ENCODE measurements at regions not wholly inside any gene's neighbourhood (a gene's known extent, or its start where the extent isn't known, plus 50 kb on each side); places are given as distances from the start of the nearest gene placed in this dataset.

DNA sequence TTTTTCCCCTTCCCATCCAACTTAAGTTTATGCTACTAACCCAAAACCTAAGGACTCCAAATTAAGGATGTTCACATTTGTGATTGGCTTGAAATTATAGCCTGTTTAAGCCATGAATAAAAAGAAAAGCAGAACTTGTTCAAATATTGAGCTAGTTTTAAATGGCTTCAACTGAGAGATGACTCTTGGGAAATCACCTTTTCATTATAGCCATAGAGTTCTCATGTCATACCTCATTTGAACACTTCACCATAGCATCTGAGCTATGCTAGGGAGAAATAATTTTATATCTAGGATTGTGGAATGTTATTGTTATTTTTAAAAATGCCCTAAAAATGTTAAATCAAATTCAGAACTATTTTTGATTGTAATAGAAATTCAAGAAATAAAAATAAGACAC, 409.2 kb upstream of the RARB start:
- DNase-seq = no peak

DNA sequence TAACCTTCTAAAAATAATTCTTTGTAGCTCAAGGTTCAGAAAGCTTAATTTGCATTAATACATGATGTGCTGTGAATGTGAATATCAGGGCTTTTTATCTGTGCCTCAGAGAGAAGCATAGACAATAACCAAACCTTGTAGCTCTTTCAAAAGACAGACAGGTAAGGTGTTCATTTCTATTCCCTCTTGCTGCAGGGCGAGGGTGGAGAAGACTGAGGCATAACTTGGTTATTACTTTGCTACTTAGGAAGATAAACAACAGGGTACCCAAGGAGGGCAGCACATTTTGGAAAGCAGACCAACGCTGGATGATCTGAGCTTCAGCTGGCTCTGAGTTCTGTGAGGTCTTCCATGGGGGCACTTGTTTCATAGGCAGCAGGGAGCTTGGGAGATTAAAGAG, 408.6 kb upstream of the RARB start:
- DNase-seq = no peak

DNA sequence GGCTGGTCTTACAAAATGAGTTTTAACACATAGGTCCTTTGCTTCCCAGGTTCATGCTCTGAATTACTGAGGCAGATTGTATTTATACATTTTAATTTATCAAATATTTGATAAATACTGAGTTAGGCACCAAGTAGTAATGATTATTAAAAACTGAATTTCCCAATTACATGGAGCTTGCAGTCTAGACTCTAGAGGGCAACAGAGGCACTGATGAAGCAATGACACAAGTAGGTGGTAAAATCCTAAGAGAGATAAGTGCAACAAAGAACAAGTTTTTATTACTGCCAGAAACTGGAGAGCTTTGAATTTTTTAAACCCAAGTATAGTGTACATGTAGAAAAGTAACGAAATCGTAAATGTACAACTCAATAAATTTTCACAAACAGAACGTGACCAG, 406.2 kb upstream of the RARB start:
- DNase-seq = no peak

DNA sequence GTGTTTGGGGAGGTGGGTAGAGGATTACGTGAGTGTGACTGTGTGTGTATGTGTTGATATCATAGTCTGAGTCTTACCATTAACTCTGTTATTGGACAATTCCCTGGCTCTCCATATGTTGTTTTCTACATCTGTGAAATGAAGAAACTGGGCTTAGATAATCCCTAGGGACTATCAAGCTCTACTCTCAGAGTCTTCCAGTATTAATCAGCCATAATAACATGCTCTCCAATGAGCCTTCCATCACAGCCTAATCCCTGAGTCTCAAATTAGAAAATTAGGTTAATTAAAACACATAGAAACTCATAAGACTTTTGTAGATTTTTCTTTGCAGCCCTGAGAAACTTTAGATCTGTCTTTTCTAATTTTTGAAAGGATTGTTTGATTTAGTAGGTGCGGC, 404.2 kb upstream of the RARB start:
- no peak for DNase-seq

DNA sequence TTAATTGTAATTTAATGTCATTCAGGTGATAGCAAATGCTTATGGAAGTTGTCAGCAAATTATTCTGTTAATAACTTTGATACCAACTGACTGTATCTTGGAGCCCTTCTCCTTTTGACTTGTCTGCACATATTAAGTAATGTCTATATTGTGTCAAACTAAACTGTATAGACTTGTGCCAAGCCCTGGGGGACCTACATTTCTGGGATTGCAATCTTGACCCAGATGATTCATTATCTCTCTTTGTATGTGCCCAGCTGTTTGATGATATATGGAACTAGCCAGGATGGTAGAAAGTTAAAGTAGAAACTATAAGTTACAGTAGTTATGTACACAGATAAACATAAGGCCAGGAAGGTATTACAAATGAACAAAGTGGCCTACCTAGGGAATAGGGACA, 402.8 kb upstream of the RARB start:
- DNase-seq = no peak

DNA sequence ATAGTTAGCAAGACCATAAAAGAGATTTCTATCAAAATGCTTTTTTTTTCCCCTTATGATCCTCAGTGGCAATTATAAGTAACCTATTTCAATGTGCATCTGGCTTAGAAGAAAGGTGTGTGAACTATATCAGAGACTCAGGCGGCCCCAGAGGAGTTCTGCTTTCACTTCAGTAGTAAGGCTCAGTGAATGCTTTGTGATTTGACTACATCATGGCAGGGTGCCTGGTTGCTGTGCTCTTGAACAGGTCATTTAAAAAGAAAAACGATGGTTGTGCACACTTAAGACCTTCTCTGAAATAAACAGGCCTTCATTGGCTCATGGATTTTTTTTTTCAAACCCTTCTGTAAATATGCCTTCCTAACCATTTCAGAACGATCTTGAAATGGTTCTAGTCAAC, 400.4 kb upstream of the RARB start:
- DNase-seq = no peak

DNA sequence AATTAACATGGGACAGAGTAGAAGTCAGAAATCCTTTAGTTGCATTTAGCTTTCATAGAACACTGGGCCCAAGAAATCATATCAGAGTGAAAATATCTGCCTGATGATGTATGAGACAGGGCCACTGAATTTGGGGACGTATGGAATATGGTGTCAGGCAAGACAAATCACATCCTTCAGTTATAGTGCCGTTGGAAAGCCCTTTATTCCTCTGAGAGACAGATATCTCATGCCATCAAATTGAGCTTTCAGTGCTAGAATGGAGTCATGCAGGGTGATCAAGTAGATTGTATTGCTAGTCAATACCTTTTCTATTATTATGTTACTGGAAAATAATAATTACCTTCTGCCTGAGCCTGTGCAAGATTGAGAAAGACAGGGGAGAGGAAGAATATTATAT, 398.2 kb upstream of the RARB start:
- DNase-seq = no peak

DNA sequence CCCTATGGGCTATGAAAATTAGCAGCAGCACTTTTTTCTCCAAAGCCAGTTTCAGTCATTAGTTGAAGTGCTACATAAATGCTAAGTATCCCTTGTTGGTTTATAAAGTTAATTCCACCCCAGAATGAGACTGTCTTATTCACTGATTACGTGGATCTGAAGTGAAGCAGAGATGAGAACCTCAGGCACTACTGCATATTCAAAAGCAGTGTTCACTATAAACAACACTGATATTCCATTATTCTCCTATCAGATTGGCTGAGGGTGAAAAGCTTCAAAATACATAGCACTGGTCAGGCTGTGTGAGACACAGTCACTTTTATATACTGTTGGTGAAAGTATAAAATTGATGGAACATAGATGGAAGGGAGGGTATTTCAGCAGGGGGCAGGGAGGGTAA, 395.7 kb upstream of the RARB start:
- no peak for DNase-seq

DNA sequence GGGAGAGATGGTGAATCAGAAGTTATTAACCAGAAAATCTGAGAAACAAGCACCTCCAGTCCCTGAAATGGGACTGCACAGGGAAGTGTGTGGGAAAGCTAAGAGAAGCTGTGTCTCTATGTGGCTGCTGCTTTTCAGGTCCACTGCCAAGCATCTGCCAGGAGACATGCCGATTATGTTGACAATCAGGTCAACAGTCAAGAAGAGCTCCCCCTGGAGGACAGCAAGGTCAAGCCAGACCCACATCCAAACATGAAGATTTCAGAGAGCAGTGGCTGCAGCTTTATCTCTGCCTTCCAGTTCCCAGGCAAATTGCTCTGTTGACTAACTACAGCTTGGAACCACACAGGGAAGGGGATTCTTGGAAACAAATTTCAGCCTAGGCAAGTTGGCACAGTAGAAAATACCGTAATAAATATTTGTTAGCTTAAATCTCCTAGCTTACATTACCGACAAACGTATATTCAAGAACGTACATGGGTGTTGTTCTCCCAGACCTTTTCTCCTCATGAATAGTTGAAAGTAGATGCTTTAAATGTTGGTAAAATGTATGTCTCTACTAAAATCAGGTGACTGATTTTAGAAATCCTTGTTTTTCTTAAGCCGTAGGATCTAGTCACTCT, 394.5 kb upstream of the RARB start:
- DNase-seq = no peak

DNA sequence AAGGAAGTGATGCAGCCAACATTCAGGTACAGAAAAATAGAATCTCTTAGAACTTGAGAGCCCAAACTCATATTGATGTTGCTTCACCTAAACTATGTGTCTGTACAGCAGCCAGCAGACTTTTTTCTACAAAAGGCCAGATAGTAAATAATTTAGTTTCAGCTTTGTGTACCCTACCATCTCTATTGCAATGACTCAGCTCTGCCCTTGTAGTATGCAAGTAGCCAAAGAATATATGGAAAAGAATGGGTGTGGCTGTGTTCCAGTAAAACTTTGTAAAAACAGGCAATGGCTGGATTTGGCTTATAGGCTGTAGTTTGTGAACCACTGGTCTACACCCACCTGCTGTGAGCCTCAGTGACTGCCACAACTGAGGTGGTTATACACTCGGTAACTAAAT, 392.5 kb upstream of the RARB start:
- no peak for DNase-seq

DNA sequence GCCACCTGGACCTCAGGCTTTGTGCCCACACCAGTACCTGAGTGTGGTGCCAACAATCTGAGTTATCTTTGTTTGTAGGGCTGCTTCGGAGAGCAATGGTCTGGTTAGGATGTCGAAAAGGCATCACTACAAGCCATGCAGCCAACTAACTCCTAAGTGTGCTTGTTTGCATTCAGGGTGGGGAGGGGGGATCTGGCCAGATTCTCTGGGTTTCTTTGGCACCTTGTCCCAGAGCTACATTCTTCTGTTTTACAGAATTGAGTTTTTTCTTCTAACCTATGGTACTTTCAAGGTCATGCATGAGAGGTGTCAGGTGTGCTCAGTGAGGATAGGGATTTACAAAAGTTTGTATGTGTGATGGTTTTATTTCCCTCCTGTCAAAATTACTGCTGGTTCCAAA, 391.4 kb upstream of the RARB start:
- no peak for DNase-seq

DNA sequence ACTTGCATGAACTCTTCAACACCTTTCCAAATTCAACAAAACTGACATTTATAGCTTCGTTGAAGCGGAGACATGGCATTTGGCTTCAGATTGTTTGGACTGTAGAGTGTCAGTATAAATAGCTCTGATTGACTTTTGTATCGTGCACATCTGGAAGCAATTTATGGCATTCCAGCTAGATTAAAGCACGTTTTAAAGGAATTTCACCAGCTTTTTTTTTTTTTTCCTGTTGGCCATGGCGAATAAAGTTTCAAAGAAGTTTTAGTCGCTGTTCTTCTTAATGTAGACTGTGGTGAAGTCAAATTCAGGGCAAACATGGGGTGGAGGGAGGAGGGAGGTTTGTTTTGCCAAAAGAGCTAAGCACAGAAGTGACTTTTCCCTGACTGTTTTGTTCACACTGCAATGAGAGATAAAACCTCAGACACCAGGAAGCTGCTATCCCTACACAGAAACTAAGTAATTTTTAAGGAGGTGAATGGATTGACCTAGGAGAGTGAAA, 391.0 kb upstream of the RARB start:
- DNase-seq = no peak

DNA sequence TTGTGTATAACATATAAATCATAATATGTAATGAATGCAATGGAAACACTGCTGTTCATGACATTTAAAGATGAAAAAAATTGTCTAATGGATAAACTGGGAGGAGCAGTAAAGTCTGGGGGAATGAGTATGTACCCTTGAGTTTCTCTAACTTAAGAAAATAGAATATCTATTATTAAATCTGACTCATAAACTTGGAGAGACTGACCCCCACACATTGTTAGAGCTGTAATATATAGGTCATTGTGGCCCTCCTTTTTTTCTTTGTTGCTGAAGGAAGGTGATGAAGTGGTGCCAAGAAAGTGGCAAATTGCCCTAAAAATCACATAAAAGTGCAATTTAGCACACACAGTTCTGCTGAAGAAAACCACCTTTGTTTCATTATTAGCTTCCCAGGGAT, 389.8 kb upstream of the RARB start:
- DNase-seq = no peak

DNA sequence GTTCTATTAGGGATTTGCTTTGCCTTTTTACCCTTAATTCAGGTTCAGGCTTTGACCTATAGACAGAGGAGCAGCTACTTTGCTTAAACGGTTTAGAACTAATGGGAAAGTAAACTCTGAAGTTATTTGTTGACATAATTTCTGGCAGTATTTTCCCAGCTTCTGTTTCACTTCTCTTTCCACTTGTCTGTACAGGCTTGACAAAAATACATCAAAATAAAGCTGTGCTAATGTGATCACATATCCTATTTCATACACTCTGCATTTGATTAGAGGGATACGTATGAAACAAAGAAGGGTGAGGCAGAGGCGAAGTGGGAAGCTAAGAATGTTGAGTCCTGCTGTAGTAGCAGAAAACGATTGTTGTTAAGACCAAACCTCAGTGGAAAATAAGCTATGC, 389.1 kb upstream of the RARB start:
- DNase-seq = no peak

DNA sequence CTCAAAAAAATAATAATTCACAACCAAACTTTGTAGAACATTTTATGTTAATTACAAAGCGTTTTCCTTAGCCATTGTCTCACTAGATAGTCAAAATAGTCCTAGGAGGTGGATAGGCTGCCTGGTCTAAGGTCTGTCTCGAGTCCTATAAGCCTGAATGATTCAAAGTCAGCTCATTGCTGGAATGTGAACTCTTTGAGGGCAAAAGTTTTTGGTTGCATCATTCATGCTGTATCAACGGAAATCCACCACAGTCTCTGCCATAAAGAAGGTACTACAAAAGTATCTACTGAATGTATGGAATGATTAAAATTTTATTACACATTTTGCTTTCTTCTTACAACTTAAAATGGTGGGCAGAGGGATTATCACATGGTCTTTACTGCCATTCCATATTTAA, 387.3 kb upstream of the RARB start:
- DNase-seq = no peak

DNA sequence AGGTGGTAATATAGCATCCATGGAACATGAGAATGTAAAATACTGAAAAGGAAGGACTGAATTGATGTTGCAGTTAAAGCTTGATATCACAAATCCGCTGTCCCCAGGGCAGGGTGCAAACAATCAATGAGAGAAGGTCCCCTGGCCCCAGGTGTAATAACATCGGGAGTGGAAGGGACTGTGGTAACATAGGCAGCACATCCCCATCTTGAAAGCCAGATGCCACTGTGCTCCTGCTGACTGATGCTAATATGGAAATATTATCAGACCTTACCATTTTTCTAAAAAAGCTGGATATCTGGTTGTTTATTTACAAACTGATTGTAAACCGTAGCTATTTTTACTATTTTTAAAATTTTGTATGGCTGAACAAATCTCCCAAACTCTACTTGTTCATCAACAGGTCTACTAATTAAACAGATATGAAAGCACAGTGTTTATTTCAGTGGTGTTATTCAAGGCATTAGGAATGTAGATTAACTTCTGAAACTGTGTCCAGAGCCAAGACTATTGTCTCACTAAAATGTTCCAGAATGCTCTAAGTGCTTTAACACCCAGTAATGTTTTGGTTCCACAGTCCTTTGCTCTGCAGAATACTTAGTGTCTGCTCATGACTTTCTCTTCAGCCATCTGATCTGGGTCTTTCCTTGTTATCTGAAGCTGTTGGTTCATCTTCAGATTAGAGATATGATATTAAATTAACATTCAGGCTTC, 386.0 kb upstream of the RARB start:
- DNase-seq = no peak

DNA sequence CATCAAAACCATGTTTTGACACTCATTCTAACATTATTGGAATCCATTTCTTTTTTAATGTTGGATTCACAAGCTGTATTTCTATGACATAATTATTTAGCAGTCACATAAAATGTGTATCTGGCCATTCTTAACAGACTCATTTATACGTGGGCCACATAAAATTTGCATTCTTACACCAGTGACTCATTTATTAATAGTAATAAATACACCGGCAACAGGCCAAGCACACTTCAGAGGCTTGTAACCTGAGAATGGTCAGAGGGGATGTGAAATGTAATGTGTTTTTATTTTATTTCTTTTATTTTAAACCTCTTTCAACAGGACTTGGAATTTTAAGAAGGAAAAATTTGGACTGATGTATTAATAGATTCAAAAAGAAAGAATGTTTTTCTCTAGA, 384.9 kb upstream of the RARB start:
- DNase-seq = no peak

DNA sequence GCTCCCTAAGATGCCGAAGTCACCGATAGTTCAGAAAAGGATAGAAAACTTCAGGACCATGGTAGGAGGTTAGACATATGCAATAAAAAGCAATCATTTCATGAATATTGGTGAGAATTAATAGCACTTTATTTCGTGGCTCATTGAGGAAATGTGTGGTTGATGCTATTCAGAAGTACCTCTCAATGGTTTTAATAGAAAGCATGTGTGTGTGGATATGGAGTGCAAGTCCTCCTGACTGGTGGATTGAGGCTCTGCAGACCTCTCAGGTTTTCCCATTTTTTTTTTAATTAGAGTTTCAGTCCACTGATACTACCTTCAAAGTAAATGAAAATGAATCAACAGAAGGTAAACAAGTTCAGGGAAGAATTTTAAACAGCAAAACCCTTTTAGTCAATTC, 384.3 kb upstream of the RARB start:
- no peak for DNase-seq

DNA sequence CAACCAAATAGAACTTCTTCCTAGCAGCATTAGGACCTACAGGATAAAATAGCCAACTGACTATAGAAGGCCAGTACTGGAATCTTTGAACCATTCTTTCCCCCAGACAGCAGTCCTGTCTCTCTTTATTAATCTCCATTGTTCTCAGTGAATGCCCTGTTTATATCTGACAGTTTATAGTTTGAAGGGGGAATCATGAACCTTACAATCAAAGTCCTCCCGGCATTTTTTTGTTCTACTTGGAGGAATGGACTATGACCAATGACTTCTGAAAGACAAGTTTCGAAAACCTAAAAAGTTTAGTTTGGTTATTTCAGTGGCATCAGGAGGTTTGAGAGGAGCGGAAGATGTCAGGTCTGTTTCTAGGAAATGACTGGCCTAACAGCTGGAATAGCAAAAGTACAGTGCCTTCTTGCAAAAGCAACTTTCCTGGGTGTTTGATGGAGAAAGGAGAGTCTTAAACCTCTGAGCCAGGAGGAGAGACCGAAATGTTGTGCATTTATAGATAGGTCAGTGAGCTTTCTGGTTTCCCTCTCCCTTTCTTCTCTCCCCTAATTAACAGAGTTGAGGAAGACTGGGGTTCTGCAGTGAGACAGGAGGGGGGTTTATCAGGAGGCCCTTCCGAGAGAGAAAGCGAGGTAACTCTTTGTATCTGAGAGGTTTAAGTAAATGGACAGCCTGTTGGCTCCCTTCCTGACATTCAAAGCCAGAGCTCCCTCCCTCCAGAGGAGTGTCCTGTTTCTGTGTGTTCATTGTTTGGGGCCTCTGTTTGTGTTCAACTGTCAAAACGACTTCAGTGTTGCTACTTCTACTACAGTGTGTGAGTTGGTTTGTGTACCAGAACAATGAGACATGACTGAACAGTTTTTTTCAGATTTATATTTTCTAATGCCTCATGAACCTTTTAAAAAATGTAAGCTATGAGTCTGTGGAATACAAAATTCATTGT, 383.0 kb upstream of the RARB start:
- no peak for DNase-seq

DNA sequence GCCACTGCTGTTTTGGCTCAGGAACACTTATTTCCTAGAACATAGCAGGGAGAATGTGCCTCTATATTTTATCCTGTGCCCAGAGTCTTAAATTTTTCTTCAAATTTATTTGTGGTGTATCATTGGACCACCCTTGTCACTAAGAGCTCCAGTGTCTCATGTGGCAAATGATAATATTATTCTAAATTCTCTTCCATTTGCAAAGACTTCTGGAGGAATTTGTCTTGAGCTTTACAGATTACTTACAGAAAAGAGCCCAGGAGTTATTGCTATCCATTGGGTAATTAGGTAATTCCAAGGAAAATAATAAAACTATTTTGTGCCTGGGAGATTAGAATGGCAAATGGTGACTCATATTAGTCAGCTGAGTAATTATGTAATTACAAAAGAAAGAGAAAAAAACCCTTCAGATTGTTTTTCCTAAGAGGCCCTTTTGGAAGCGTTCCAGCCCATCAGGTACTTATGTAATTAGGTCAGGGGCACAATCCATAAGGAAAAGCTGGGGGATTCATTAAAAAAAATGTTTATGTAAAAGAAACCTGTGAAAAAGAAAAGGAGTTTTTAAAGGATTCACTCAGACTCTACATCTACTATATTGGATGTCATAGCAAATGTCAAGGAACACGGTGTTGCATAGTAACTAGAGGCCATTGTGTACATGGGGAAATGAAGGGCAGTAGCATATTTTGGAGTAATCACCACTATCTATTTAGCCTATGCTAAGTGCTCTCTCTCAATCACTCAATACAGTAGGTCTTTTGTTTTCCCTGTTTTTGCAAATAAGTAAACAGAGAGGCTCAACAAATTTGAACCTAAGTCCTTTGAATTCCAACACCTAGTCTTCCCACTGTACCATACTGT, 380.9 kb upstream of the RARB start:
- no peak for DNase-seq

DNA sequence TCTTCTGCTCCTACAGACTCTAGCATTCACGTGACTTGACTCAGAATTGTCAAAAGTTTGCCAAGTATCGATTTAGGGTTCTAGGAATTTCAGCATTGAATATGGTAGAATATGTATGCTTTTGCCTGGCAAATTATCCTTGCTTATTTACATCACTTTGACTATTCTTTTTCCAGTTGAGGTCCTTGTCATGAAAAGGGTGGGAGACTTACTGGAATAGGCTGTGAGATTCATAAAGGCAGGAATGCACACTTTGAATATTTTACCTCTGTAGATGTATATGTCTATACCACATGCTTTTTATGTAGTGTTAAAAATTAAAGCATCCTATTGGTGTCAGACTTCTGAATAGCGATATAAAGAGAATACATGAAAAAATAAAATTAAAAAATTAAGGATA, 378.8 kb upstream of the RARB start:
- no peak for DNase-seq

DNA sequence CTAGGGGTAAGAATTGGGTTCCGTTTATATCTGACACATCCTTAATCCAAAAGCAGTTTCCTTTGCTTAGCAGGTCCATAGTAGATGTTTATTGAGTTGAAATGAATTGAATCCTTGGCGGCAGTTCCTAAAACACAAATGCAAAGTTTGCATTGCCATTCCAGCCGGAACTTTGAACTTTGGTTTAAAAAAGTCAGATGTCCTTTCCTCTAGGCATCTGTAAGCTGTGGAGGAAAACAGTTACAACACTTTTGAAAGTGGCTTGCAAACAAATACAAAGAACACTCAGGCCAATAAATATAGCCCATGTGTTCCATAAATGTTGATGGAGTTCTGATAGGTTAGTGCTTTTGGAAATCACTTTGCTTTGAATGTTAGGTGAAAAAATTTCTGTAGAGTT, 374.7 kb upstream of the RARB start:
- DNase-seq = no peak

All from CD4-positive, alpha-beta T cell treated with Interferon gamma for 1 hour (primary cell).